Ishikawa (cell line): ENCODE measurements at regions not wholly inside any gene's neighbourhood (a gene's known extent, or its start where the extent isn't known, plus 50 kb on each side); places are given as distances from the start of the nearest gene placed in this dataset.

Experiments used
- RAD21 ChIP-seq: IDR thresholded peaks from 2 replicates; pipeline ENCODE4 v1.6.1; 2012; ENCODE audit warnings: low read depth
- TF ChIP-seq, protein P1 (sequence below): IDR thresholded peaks from 2 replicates; pipeline ENCODE4 v1.6.1; 2012

DNA sequence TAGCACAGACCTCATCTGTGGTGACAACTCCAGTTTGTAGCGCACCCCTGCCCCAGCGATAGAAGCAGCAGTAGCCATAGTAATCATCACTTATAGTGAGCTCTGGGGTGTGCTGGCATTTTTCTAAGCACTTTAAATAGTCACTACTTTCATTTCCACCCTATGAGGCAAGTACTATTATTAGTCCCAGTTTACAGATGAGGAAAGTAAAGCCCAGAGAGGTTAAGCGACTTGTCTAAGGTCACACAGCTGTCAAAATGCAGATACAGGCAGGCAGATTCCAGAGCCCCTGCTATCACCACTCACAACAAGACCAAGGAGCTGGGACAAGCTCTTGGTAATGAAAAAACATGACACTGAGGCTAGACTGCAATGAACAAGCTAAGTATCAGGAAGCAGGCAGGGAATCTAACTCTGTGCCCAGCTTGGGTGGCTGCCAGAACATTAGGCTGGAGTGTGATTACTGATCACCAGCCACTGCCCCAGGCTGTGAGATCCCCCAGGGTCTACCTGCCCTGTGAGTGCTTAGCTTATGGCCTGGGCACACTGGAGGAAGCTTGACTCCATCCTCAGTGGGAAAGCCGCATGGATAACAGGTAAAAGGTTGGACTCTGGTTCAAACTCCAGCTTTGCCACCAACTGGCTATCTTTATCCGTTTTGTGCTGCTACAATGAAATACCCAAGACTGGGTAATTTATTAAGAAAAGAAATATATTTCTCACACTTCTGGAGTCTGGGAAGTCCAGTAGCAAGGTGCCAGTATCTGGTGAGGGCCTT, 561.1 kb downstream of the MN1 start:
- TF ChIP-seq RAD21 = no peak
- TF ChIP-seq, protein P1, sequence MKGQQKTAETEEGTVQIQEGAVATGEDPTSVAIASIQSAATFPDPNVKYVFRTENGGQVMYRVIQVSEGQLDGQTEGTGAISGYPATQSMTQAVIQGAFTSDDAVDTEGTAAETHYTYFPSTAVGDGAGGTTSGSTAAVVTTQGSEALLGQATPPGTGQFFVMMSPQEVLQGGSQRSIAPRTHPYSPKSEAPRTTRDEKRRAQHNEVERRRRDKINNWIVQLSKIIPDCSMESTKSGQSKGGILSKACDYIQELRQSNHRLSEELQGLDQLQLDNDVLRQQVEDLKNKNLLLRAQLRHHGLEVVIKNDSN = no peak
